Endothelial cell of umbilical vein (primary cell): ENCODE measurements at regions not wholly inside any gene's neighbourhood (a gene's known extent, or its start where the extent isn't known, plus 50 kb on each side); places are given as distances from the start of the nearest gene placed in this dataset.

Experiments
- BruUV-seq: library from RNA; stranded (reverse); fragments of 400-500 nt; replicated peaks from 2 replicates; lab custom pipeline; 2021; lab: Mats Ljungman, UMichigan
- CTCF ChIA-PET: fragments of 300-600, 350-600 bp; sonication (Branson Sonifier 250); formaldehyde crosslinking; loops from one replicate; lab custom pipeline; 2021; ENCODE audit warnings: antibody characterized with exemption, inconsistent platforms; lab: Charles Lee
- POLR2A ChIA-PET: fragments of 300-600, 350-600 bp; sonication (Branson Sonifier 250); formaldehyde crosslinking; loops from one replicate; lab custom pipeline; 2021; ENCODE audit warnings: antibody characterized with exemption, inconsistent platforms; lab: Charles Lee
- DNase-seq: peaks from one replicate; pipeline ENCODE4 v3.0.0-alpha.2; 2011; ENCODE audit warnings: low read depth, low spot score
- FAIRE-seq: peaks from 2 replicates; lab custom pipeline; 2011; peaks lifted over from hg19 to GRCh38; lab: Jason Lieb, UNC
- H2AFZ ChIP-seq: 2 replicates; pipeline ENCODE4 v1.6.0; 2012; ENCODE audit warnings: low read depth, low read length, control low read depth, inconsistent platforms
- H3K27ac ChIP-seq: 2 replicates; pipeline ENCODE4 v1.5.1; 2011; ENCODE audit warnings: low read depth, mild to moderate bottlenecking, control low read depth, low read length, moderate library complexity; ENCODE audit not compliant: insufficient read depth
- H3K27me3 ChIP-seq, 2 experiments: 2 replicates each; pipeline versions ENCODE4 v1.6.0 to v1.6.1; 2011; ENCODE audit warnings: low read length in 2 of 2, mixed read lengths in 1 of 2; ENCODE audit not compliant: control insufficient read depth in 2 of 2, insufficient read depth in 2 of 2
- H3K36me3 ChIP-seq, 2 experiments: 2 replicates in 1 of 2; 3 replicates in 1 of 2; pipeline ENCODE4 v1.5.1; 2011; ENCODE audit warnings: low read length in 2 of 2, mild to moderate bottlenecking in 1 of 2, moderate library complexity in 1 of 2; ENCODE audit not compliant: control insufficient read depth in 2 of 2, insufficient read depth in 2 of 2; ENCODE audit errors: extremely low read depth in 1 of 2
- H3K4me1 ChIP-seq: 3 replicates; pipeline ENCODE4 v1.5.1; 2011; ENCODE audit warnings: mild to moderate bottlenecking, low read length; ENCODE audit not compliant: control insufficient read depth, insufficient read depth; ENCODE audit errors: extremely low read depth
- H3K4me2 ChIP-seq: 2 replicates; pipeline ENCODE4 v1.6.1; 2011; ENCODE audit warnings: low read length, control low read depth, mixed read lengths; ENCODE audit not compliant: insufficient read depth
- H3K4me3 ChIP-seq, 3 experiments: fragments of 200-600 bp in 1 of 3; sonication (generic), shearing (Covaris generic) in 1 of 3; replicated peaks in 1 of 3; 2 replicates each; pipeline ENCODE4 v1.5.1; 2011 to 2016; ENCODE audit warnings: control low read depth in 3 of 3, low read length in 3 of 3, mild to moderate bottlenecking in 2 of 3, inconsistent platforms in 1 of 3, low read depth in 1 of 3, moderate library complexity in 1 of 3; ENCODE audit not compliant: insufficient read depth in 1 of 3
- H3K79me2 ChIP-seq: 2 replicates; pipeline ENCODE4 v1.6.0; 2012; ENCODE audit warnings: low read length, inconsistent platforms; ENCODE audit not compliant: control insufficient read depth, insufficient read depth
- H3K9ac ChIP-seq: replicated peaks from 2 replicates; pipeline ENCODE3; 2011; ENCODE audit warnings: low read length, control low read depth; ENCODE audit not compliant: insufficient read depth; ENCODE audit errors: extremely low read depth
- H3K9me1 ChIP-seq: replicated peaks from 3 replicates; pipeline ENCODE4 v1.6.0; 2011; ENCODE audit warnings: mild to moderate bottlenecking, low read length; ENCODE audit not compliant: control insufficient read depth, insufficient read depth; ENCODE audit errors: extremely low read depth
- H3K9me3 ChIP-seq: replicated peaks from 2 replicates; pipeline ENCODE4 v1.5.1; 2012; ENCODE audit warnings: low read length, inconsistent platforms; ENCODE audit not compliant: control insufficient read depth, insufficient read depth
- H4K20me1 ChIP-seq: replicated peaks from 2 replicates; pipeline ENCODE3; 2011; ENCODE audit warnings: mild to moderate bottlenecking, low read length; ENCODE audit not compliant: control insufficient read depth, insufficient read depth; ENCODE audit errors: extremely low read depth
- EZH2 ChIP-seq: IDR thresholded peaks from 2 replicates; pipeline ENCODE4 v1.6.1; 2012; ENCODE audit warnings: borderline replicate concordance, low read depth, mild to moderate bottlenecking, moderate library complexity, low read length, inconsistent platforms; ENCODE audit not compliant: severe bottlenecking
- FOS ChIP-seq: IDR thresholded peaks from 2 replicates; pipeline ENCODE4 v1.6.1; 2011; ENCODE audit warnings: mild to moderate bottlenecking, low read length, moderate library complexity, borderline replicate concordance; ENCODE audit not compliant: insufficient read depth
- JUN ChIP-seq: IDR thresholded peaks from 2 replicates; pipeline ENCODE4 v1.6.1; 2011; ENCODE audit warnings: borderline replicate concordance, low read depth; ENCODE audit not compliant: insufficient read length, insufficient read depth
- POLR2A ChIP-seq: IDR thresholded peaks from 2 replicates; pipeline ENCODE4 v1.6.1; 2012; ENCODE audit warnings: low read depth, mild to moderate bottlenecking, control low read depth, low read length
- POLR2AphosphoS5 ChIP-seq: IDR thresholded peaks from 2 replicates; pipeline ENCODE4 v1.6.1; 2012; ENCODE audit warnings: low read depth, mild to moderate bottlenecking, control low read depth, low read length, moderate library complexity; ENCODE audit not compliant: insufficient read depth
- dilution Hi-C: fragments of 300-500 bp; cut with MboI; formaldehyde crosslinking; loops from one replicate; pipeline ENCODE4 v1.15.0; 2019; ENCODE audit warnings: low sequenced_read_pairs; ENCODE audit not compliant: extremely low pct_ligation_motif_present
- intact Hi-C: fragments of 100-400 bp; cut with micrococcal nuclease; formaldehyde crosslinking; loops from one replicate; pipeline ENCODE4 v1.10.0; 2022
- TF ChIP-seq, protein P1 (sequence below), 2 donors: IDR thresholded peaks; 1 replicate in 1 of 2; 2 replicates in 1 of 2; pipeline ENCODE4 v1.5.1; 2011; ENCODE audit warnings: low read length in 2 of 2, mild to moderate bottlenecking in 2 of 2, moderate library complexity in 2 of 2, control low read depth in 1 of 2, inconsistent platforms in 1 of 2, low read depth in 1 of 2; ENCODE audit not compliant: insufficient read depth in 1 of 2; ENCODE audit errors: extremely low read depth in 1 of 2

DNA sequence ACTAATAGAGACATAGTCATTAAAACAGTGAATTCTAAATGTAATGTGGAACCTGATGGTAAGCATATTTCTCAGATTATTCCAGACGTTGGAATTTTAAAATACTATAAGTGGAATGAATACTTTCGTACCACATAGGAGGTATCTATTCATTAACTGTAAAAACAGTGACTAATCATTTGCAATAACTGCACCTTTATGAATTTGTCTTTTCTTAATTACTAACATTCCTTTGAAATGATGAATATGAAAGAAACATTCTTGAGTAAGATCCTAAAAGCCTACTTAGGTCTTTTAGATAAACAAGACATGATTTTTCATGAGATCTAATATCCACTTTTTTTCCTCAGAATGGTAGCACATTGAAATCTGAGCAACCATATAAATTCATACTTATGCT, 549.0 kb upstream of the LRRN3 start:
- H3K9me3 ChIP-seq: no peaks in the 10 kb centered on the region
- no TSS peak for BruUV-seq
- ChIA-PET CTCF (no interaction called here), POLR2A (no interaction called here)
- H3K27me3 ChIP-seq: no peaks in the 10 kb centered on the region
- no peak overlapping the region for H3K4me2 ChIP-seq
- no peaks in the 10 kb centered on the region for H3K79me2 ChIP-seq
- no peak overlapping the region for H3K9ac ChIP-seq
- H3K27ac ChIP-seq: no peak overlapping the region
- no peak for TF ChIP-seq FOS
- intact Hi-C loops (no loop called here), dilution Hi-C loops (no loop called here)
- H3K9me1 ChIP-seq: no peaks in the 10 kb centered on the region
- H3K4me1 ChIP-seq: no peaks in the 10 kb centered on the region
- FAIRE-seq: no peak
- no peaks in the 10 kb centered on the region for H4K20me1 ChIP-seq
- H3K36me3 ChIP-seq: no peaks in the 10 kb centered on the region
- no peak for DNase-seq
- H2AFZ ChIP-seq: no peak overlapping the region
- no peak overlapping the region for H3K4me3 ChIP-seq

GRCh38 chr7:110544194-110544593, 546.7 kb upstream of the LRRN3 start:
- BruUV-seq: no TSS peak
- no peaks in the 10 kb centered on the region for H3K27me3 ChIP-seq
- CTCF ChIA-PET: no interaction called here
- POLR2A ChIA-PET: no interaction called here
- H3K27ac ChIP-seq: no peak overlapping the region
- no peaks in the 10 kb centered on the region for H3K4me1 ChIP-seq
- H4K20me1 ChIP-seq: no peaks in the 10 kb centered on the region
- no peaks in the 10 kb centered on the region for H3K9me1 ChIP-seq
- dilution Hi-C loops: no loop called here
- FAIRE-seq (no peak), DNase-seq (no peak)
- no peak overlapping the region for H2AFZ ChIP-seq
- no peaks in the 10 kb centered on the region for H3K79me2 ChIP-seq
- H3K9me3 ChIP-seq: no peaks in the 10 kb centered on the region
- H3K4me2 ChIP-seq: no peak overlapping the region
- no peaks in the 10 kb centered on the region for H3K36me3 ChIP-seq
- no peak overlapping the region for H3K4me3 ChIP-seq
- no peak for TF ChIP-seq POLR2AphosphoS5
- no peak for TF ChIP-seq EZH2
- TF ChIP-seq JUN: no peak
- TF ChIP-seq FOS: no peak
- no peak for TF ChIP-seq POLR2A
- TF ChIP-seq, protein P1, sequence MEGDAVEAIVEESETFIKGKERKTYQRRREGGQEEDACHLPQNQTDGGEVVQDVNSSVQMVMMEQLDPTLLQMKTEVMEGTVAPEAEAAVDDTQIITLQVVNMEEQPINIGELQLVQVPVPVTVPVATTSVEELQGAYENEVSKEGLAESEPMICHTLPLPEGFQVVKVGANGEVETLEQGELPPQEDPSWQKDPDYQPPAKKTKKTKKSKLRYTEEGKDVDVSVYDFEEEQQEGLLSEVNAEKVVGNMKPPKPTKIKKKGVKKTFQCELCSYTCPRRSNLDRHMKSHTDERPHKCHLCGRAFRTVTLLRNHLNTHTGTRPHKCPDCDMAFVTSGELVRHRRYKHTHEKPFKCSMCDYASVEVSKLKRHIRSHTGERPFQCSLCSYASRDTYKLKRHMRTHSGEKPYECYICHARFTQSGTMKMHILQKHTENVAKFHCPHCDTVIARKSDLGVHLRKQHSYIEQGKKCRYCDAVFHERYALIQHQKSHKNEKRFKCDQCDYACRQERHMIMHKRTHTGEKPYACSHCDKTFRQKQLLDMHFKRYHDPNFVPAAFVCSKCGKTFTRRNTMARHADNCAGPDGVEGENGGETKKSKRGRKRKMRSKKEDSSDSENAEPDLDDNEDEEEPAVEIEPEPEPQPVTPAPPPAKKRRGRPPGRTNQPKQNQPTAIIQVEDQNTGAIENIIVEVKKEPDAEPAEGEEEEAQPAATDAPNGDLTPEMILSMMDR (IDR thresholded peaks at IDR 0.05; ENCODE audit: extremely low read depth in 1 of 2, insufficient read depth in 1 of 2, low read depth in 1 of 2, low read length in 2 of 2): no peak
- H3K9ac ChIP-seq: no peak overlapping the region
- intact Hi-C loops: no loop called here
